Breast epithelium (tissue), 3 donors: ENCODE measurements at regions not wholly inside any gene's neighbourhood (a gene's known extent, or its start where the extent isn't known, plus 50 kb on each side); places are given as distances from the start of the nearest gene placed in this dataset.

Experiments used
- CTCF ChIP-seq, 3 donors: fragments of 450-650 bp; IDR thresholded peaks; one replicate each; pipeline ENCODE4 v1.5.1; 2016 to 2017; ENCODE audit warnings: antibody characterized with exemption in 3 of 3, mild to moderate bottlenecking in 3 of 3, moderate library complexity in 3 of 3
- POLR2A ChIP-seq: fragments of 450-650 bp; IDR thresholded peaks from one replicate; pipeline ENCODE4 v1.6.1; 2016; ENCODE audit warnings: antibody characterized with exemption, mild to moderate bottlenecking, moderate library complexity

- TF ChIP-seq CTCF (IDR thresholded peaks at IDR 0.05) (no peak), POLR2A (no peak)
These were observed 154.9 kb downstream of the PJA1 start for GRCh38 chrX:69010339-69010738.
